CD14-positive monocyte (primary cell): ENCODE measurements at regions not wholly inside any gene's neighbourhood (a gene's known extent, or its start where the extent isn't known, plus 50 kb on each side); places are given as distances from the start of the nearest gene placed in this dataset.

Source experiments
- DNase-seq, 3 donors: peaks; one replicate each; pipeline ENCODE4 v3.0.0-alpha.2; 2011 to 2022
- H2AFZ ChIP-seq: 2 replicates; pipeline ENCODE4 v1.6.0; 2012; ENCODE audit warnings: mild to moderate bottlenecking, low read depth, low read length, inconsistent platforms; ENCODE audit not compliant: insufficient read depth, poor library complexity, severe bottlenecking
- H3K27ac ChIP-seq, 2 donors: 1 replicate in 1 of 2; 2 replicates in 1 of 2; pipeline ENCODE4 v1.5.1; 2012 to 2013; ENCODE audit warnings: low read length in 2 of 2, control low read depth in 1 of 2, inconsistent platforms in 1 of 2, low read depth in 1 of 2, mild to moderate bottlenecking in 1 of 2
- H3K27me3 ChIP-seq, 2 donors: one replicate each; pipeline versions ENCODE4 v1.6.0 to v1.6.1; 2011 to 2013; ENCODE audit warnings: low read length in 2 of 2; ENCODE audit not compliant: control insufficient read depth in 2 of 2, insufficient read depth in 2 of 2
- H3K36me3 ChIP-seq, 2 donors: replicated peaks in 1 of 2; 1 replicate in 1 of 2; 2 replicates in 1 of 2; pipeline versions ENCODE4 v1.5.1 to v1.6.1; 2012 to 2013; ENCODE audit warnings: low read length in 2 of 2, control low read depth in 1 of 2, inconsistent platforms in 1 of 2, mild to moderate bottlenecking in 1 of 2; ENCODE audit not compliant: insufficient read depth in 2 of 2, control insufficient read depth in 1 of 2
- H3K4me1 ChIP-seq, 2 donors: 1 replicate in 1 of 2; 2 replicates in 1 of 2; pipeline versions ENCODE4 v1.5.1 to v1.6.1; 2012 to 2013; ENCODE audit warnings: low read length in 2 of 2, control low read depth in 1 of 2, inconsistent platforms in 1 of 2, mild to moderate bottlenecking in 1 of 2, moderate library complexity in 1 of 2; ENCODE audit not compliant: insufficient read depth in 2 of 2, control insufficient read depth in 1 of 2
- H3K4me2 ChIP-seq: replicated peaks from 2 replicates; pipeline ENCODE3; 2012; ENCODE audit warnings: low read length, moderate library complexity, mild to moderate bottlenecking; ENCODE audit not compliant: poor library complexity, severe bottlenecking; ENCODE audit errors: extremely low read depth
- H3K4me3 ChIP-seq, 3 experiments: fragments of 200-600 bp in 1 of 3; sonication (generic) in 1 of 3; replicated peaks in 1 of 3; 1 replicate in 2 of 3; 2 replicates in 1 of 3; pipeline ENCODE4 v1.5.1; 2011 to 2013; ENCODE audit warnings: low read length in 3 of 3, mild to moderate bottlenecking in 3 of 3, control low read depth in 2 of 3, low read depth in 2 of 3, inconsistent platforms in 1 of 3, moderate library complexity in 1 of 3
- H3K79me2 ChIP-seq: 2 replicates; pipeline ENCODE4 v1.6.0; 2012; ENCODE audit warnings: mild to moderate bottlenecking, control low read depth, inconsistent platforms, low read length, moderate library complexity; ENCODE audit not compliant: insufficient read depth
- H3K9ac ChIP-seq: 2 replicates; pipeline ENCODE4 v1.6.0; 2017; ENCODE audit warnings: low read length, mild to moderate bottlenecking; ENCODE audit not compliant: insufficient read depth, poor library complexity, severe bottlenecking
- H3K9me3 ChIP-seq, 2 donors: replicated peaks in 1 of 2; 1 replicate in 1 of 2; 2 replicates in 1 of 2; pipeline versions ENCODE4 v1.5.1 to v1.6.1; 2012 to 2013; ENCODE audit warnings: low read length in 2 of 2, control low read depth in 1 of 2; ENCODE audit not compliant: control insufficient read depth in 1 of 2, insufficient read depth in 1 of 2
- H4K20me1 ChIP-seq: 2 replicates; pipeline ENCODE4 v1.6.0; 2012; ENCODE audit warnings: mild to moderate bottlenecking, low read length, control low read depth, moderate library complexity; ENCODE audit not compliant: insufficient read depth
- H3K27ac Mint-ChIP-seq, 7 donors: one replicate each; pipeline ENCODE4 v1.8.0; 2020; ENCODE audit warnings: mild to moderate bottlenecking in 7 of 7, mixed read lengths in 7 of 7, moderate library complexity in 6 of 7, inconsistent platforms in 2 of 7
- H3K27me3 Mint-ChIP-seq, 3 donors: one replicate each; pipeline ENCODE4 v1.8.0; 2021 to 2022; ENCODE audit warnings: low read depth in 3 of 3, mild to moderate bottlenecking in 3 of 3, mixed read lengths in 3 of 3, moderate library complexity in 3 of 3, inconsistent platforms in 1 of 3
- H3K36me3 Mint-ChIP-seq, 2 donors: one replicate each; pipeline ENCODE4 v1.8.0; 2020; ENCODE audit warnings: mixed read lengths in 2 of 2, inconsistent platforms in 1 of 2, mild to moderate bottlenecking in 1 of 2
- H3K4me1 Mint-ChIP-seq: one replicate; pipeline ENCODE4 v1.8.0; 2020; ENCODE audit warnings: mild to moderate bottlenecking, mixed read lengths
- H3K4me3 Mint-ChIP-seq, 2 donors: one replicate each; pipeline ENCODE4 v1.8.0; 2020; ENCODE audit warnings: mild to moderate bottlenecking in 2 of 2, mixed read lengths in 2 of 2, moderate library complexity in 1 of 2
- H3K9me3 Mint-ChIP-seq, 7 donors: one replicate each; pipeline ENCODE4 v1.8.0; 2020 to 2022; ENCODE audit warnings: mixed read lengths in 7 of 7, mild to moderate bottlenecking in 6 of 7, moderate library complexity in 6 of 7, inconsistent platforms in 2 of 7
- WGBS: methylation state at CpG from one replicate; pipeline ENCODE4 v1.1.5; 2013; ENCODE audit warnings: missing lambda C conversion rate; ENCODE audit not compliant: insufficient coverage; 5-methylcytosine and 5-hydroxymethylcytosine counted together
- intact Hi-C, 2 donors: fragments of 100-400 bp; cut with micrococcal nuclease; formaldehyde crosslinking; loops; one replicate each; pipeline versions ENCODE4 v1.15.0 to v1.15.1; 2023
- TF ChIP-seq, protein P1 (sequence below): fragments of 200-600 bp; IDR thresholded peaks from one replicate; pipeline ENCODE4 v1.8.0; 2022; ENCODE audit warnings: antibody characterized with exemption, mild to moderate bottlenecking

GRCh38 chr12:78586790-78587189 is 277.8 kb upstream of the SYT1 start:
- no peaks in the 10 kb centered on the region for H4K20me1 ChIP-seq
- no peaks in the 10 kb centered on the region for H3K4me1 Mint-ChIP-seq
- WGBS, result no CpG with 5 or more reads among the region's 1 CpG
- no peak for DNase-seq
- no peaks in the 10 kb centered on the region for H3K36me3 Mint-ChIP-seq
- no peaks in the 10 kb centered on the region for H3K79me2 ChIP-seq
- H3K27ac Mint-ChIP-seq, result no peak overlapping the region
- no peak overlapping the region for H2AFZ ChIP-seq
- H3K4me3 ChIP-seq, result no peak overlapping the region
- no peaks in the 10 kb centered on the region for H3K36me3 ChIP-seq
- intact Hi-C loops, result no loop called here
- H3K27ac ChIP-seq, result no peak overlapping the region
- H3K27me3 Mint-ChIP-seq, result no peaks in the 10 kb centered on the region
- no peak overlapping the region for H3K4me2 ChIP-seq
- peaks cover 18 to 23% of the 10 kb centered on the region in 2 donors for H3K9me3 ChIP-seq
- H3K9me3 Mint-ChIP-seq, result peaks cover 2 to 27% (median 10%) of the 10 kb centered on the region in 7 donors
- H3K27me3 ChIP-seq, result no peaks in the 10 kb centered on the region
- no peaks in the 10 kb centered on the region for H3K4me1 ChIP-seq
- TF ChIP-seq, protein P1, sequence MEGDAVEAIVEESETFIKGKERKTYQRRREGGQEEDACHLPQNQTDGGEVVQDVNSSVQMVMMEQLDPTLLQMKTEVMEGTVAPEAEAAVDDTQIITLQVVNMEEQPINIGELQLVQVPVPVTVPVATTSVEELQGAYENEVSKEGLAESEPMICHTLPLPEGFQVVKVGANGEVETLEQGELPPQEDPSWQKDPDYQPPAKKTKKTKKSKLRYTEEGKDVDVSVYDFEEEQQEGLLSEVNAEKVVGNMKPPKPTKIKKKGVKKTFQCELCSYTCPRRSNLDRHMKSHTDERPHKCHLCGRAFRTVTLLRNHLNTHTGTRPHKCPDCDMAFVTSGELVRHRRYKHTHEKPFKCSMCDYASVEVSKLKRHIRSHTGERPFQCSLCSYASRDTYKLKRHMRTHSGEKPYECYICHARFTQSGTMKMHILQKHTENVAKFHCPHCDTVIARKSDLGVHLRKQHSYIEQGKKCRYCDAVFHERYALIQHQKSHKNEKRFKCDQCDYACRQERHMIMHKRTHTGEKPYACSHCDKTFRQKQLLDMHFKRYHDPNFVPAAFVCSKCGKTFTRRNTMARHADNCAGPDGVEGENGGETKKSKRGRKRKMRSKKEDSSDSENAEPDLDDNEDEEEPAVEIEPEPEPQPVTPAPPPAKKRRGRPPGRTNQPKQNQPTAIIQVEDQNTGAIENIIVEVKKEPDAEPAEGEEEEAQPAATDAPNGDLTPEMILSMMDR, result no peak
- H3K4me3 Mint-ChIP-seq, result no peak overlapping the region
- H3K9ac ChIP-seq, result no peak overlapping the region

- no peaks in the 10 kb centered on the region for H3K79me2 ChIP-seq
- no peak overlapping the region for H3K4me3 ChIP-seq
- Mint-ChIP-seq H3K36me3 (no peaks in the 10 kb centered on the region), H3K4me3 (no peak overlapping the region), H3K27me3 (no peaks in the 10 kb centered on the region), H3K9me3 (peaks cover 0 to 11% (median 6%) of the 10 kb centered on the region in 7 donors), H3K27ac (no peak overlapping the region), H3K4me1 (no peaks in the 10 kb centered on the region)
- intact Hi-C loops, result no loop called here
- H3K4me1 ChIP-seq, result no peaks in the 10 kb centered on the region
- TF ChIP-seq, protein P1, result no peak
- no peak overlapping the region for H3K4me2 ChIP-seq
- H3K9me3 ChIP-seq, result peaks cover 0 to 15% of the 10 kb centered on the region in 2 donors
- no peak overlapping the region for H2AFZ ChIP-seq
- no peaks in the 10 kb centered on the region for H3K36me3 ChIP-seq
- no peak for DNase-seq
- no peaks in the 10 kb centered on the region for H3K27me3 ChIP-seq
- H4K20me1 ChIP-seq, result no peaks in the 10 kb centered on the region
- H3K9ac ChIP-seq, result no peak overlapping the region
- no peak overlapping the region for H3K27ac ChIP-seq
- WGBS, result no CpG with 5 or more reads among the region's 3 CpGs
Observed at GRCh38 chr12:78599366-78599765, 265.2 kb upstream of the SYT1 start.
